Breast epithelium (tissue), 3 donors: ENCODE measurements at regions not wholly inside any gene's neighbourhood (a gene's known extent, or its start where the extent isn't known, plus 50 kb on each side); places are given as distances from the start of the nearest gene placed in this dataset.

Source experiments
- CTCF ChIP-seq, 3 donors: fragments of 450-650 bp; IDR thresholded peaks; one replicate each; pipeline ENCODE4 v1.5.1; 2016 to 2017; ENCODE audit warnings: antibody characterized with exemption in 3 of 3, mild to moderate bottlenecking in 3 of 3, moderate library complexity in 3 of 3
- POLR2A ChIP-seq: fragments of 450-650 bp; IDR thresholded peaks from one replicate; pipeline ENCODE4 v1.6.1; 2016; ENCODE audit warnings: antibody characterized with exemption, mild to moderate bottlenecking, moderate library complexity
- POLR2AphosphoS5 ChIP-seq, 3 donors: sonication (generic); formaldehyde crosslinking; IDR thresholded peaks; one replicate each; pipeline ENCODE4 v1.6.1; 2017; ENCODE audit warnings: antibody characterized with exemption in 3 of 3

- no peak for TF ChIP-seq CTCF (IDR thresholded peaks at IDR 0.05)
- TF ChIP-seq POLR2A: no peak
- TF ChIP-seq POLR2AphosphoS5 (IDR thresholded peaks at IDR 0.05): no peak
Observed at GRCh38 chr10:4077804-4078203, 292.8 kb upstream of the KLF6 start.
